Testis (tissue), 2 donors: ENCODE measurements at regions not wholly inside any gene's neighbourhood (a gene's known extent, or its start where the extent isn't known, plus 50 kb on each side); places are given as distances from the start of the nearest gene placed in this dataset.
"Not testable (repeated sequence)": the region's sequence is repeated elsewhere in the genome, so short reads cannot be mapped to it uniquely, and the experiment has no call there.

ENCODE experiments used
- CTCF ChIP-seq, 3 experiments: fragments of 450-650 bp in 2 of 3; fragments of 200-600 bp in 1 of 3; sonication (generic) in 1 of 3; IDR thresholded peaks; one replicate each; pipeline ENCODE4 v1.5.1; 2016 to 2019; ENCODE audit warnings: antibody characterized with exemption in 3 of 3, mild to moderate bottlenecking in 2 of 3, moderate library complexity in 1 of 3
- POLR2A ChIP-seq: fragments of 450-650 bp; IDR thresholded peaks from one replicate; pipeline ENCODE4 v1.6.1; 2017; ENCODE audit warnings: antibody characterized with exemption, mild to moderate bottlenecking, moderate library complexity

GRCh38 chr3:163498842-163499735 is 1579.2 kb downstream of the SI start:
- not testable (repeated sequence) for TF ChIP-seq CTCF (IDR thresholded peaks at IDR 0.05); POLR2A
